Lower lobe of right lung (tissue), 2 donors: ENCODE measurements at regions not wholly inside any gene's neighbourhood (a gene's known extent, or its start where the extent isn't known, plus 50 kb on each side); places are given as distances from the start of the nearest gene placed in this dataset.

ENCODE experiments used
- ATAC-seq, 2 donors: fragments of 200-7000 bp; cut with Tn5 transposase; one replicate each; pipeline ENCODE4 v1.9.1; 2020 to 2022; ENCODE audit warnings: mild to moderate bottlenecking in 2 of 2, moderate library complexity in 2 of 2
- DNase-seq: peaks from one replicate; pipeline ENCODE4 v3.0.0-alpha.2; 2020
- H3K27ac ChIP-seq: fragments of 200-600 bp; one replicate; pipeline ENCODE4 v1.8.0; 2022
- H3K27me3 ChIP-seq: fragments of 200-600 bp; one replicate; pipeline ENCODE4 v1.8.0; 2022; ENCODE audit warnings: low read depth
- H3K36me3 ChIP-seq: fragments of 200-600 bp; one replicate; pipeline ENCODE4 v1.8.0; 2022; ENCODE audit warnings: mild to moderate bottlenecking
- H3K4me1 ChIP-seq: fragments of 200-600 bp; one replicate; pipeline ENCODE4 v1.8.0; 2022
- H3K4me3 ChIP-seq: fragments of 200-600 bp; one replicate; pipeline ENCODE4 v1.8.0; 2022; ENCODE audit warnings: mild to moderate bottlenecking
- H3K9me3 ChIP-seq: fragments of 200-600 bp; one replicate; pipeline ENCODE4 v1.8.0; 2022
- intact Hi-C: fragments of 100-400 bp; cut with DNase I; formaldehyde crosslinking; loops from one replicate; pipeline ENCODE4 v1.11.0; 2022
- TF ChIP-seq, protein P1 (sequence below): fragments of 200-600 bp; IDR thresholded peaks from one replicate; pipeline ENCODE4 v1.8.0; 2022; ENCODE audit warnings: antibody characterized with exemption, mild to moderate bottlenecking
- donor health status: DM: no; HTN: yes; CAD: no; lungs with severe emphysema.

DNA sequence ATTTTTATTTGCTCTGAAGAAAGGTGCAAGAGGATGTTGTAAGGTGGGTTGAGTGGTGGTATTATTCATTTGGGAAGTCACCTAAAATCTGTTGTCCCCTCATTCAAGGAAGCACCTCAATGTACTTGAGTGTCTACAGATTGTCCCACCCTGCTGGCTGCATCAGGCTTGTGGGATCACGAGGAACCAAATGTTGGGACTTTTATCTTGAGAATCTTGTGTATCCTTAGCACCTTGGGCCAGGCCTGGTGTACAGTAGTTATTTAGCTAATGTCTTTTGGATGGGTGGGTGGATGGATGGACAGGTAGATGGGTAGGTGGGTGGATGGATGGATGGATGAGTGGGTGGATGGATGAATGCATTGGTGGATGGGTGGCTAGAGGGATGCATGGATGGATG is 519.3 kb downstream of the BCL11B start:
- DNase-seq (no peak), ATAC-seq (no peak)
- Histone ChIP-seq H3K4me1 (no peaks in the 10 kb centered on the region), H3K27me3 (no peaks in the 10 kb centered on the region), H3K9me3 (peaks cover 6% of the 10 kb centered on the region), H3K36me3 (no peaks in the 10 kb centered on the region), H3K27ac (no peak overlapping the region), H3K4me3 (no peak overlapping the region)
- TF ChIP-seq, protein P1, sequence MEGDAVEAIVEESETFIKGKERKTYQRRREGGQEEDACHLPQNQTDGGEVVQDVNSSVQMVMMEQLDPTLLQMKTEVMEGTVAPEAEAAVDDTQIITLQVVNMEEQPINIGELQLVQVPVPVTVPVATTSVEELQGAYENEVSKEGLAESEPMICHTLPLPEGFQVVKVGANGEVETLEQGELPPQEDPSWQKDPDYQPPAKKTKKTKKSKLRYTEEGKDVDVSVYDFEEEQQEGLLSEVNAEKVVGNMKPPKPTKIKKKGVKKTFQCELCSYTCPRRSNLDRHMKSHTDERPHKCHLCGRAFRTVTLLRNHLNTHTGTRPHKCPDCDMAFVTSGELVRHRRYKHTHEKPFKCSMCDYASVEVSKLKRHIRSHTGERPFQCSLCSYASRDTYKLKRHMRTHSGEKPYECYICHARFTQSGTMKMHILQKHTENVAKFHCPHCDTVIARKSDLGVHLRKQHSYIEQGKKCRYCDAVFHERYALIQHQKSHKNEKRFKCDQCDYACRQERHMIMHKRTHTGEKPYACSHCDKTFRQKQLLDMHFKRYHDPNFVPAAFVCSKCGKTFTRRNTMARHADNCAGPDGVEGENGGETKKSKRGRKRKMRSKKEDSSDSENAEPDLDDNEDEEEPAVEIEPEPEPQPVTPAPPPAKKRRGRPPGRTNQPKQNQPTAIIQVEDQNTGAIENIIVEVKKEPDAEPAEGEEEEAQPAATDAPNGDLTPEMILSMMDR, result no peak
- intact Hi-C loops, result no loop called here

DNA sequence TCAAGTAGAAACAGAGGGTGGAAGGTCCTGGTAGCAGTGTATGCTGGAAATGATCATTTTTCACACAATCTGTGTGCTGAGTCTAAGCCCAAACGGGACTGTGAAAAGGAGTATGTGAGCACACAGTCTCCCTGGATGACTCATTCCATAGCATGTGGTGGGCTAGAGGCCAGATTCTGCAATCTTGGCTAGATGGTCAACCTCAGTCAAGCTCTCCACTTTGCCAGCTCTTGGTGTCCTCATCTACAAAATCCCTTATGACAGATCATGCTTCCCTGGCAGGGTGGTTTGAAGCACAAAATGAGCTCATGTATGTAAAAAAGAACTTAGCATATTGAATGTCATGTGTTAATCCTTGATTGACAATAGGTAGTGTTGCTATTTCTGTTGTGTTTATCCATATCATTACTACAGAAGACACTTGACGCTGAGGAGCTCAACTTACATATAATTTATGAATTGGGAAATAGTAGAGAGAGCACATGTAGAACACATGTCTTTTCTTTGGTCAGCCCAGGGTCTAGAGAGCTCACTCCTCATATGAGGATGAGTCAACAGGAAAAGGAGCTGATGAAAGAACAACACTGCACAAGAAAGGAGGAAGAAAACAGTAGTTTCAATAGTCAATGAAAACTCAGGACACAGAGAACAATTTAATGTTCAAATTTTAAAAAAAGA is 517.5 kb downstream of the BCL11B start:
- H3K4me1 ChIP-seq, result no peaks in the 10 kb centered on the region
- H3K27ac ChIP-seq, result no peak overlapping the region
- ATAC-seq (no peak), DNase-seq (no peak)
- peaks cover 6% of the 10 kb centered on the region for H3K9me3 ChIP-seq
- TF ChIP-seq, protein P1, result no peak
- no peaks in the 10 kb centered on the region for H3K27me3 ChIP-seq
- H3K36me3 ChIP-seq, result no peaks in the 10 kb centered on the region
- no peak overlapping the region for H3K4me3 ChIP-seq
- intact Hi-C loops, result no loop called here

DNA sequence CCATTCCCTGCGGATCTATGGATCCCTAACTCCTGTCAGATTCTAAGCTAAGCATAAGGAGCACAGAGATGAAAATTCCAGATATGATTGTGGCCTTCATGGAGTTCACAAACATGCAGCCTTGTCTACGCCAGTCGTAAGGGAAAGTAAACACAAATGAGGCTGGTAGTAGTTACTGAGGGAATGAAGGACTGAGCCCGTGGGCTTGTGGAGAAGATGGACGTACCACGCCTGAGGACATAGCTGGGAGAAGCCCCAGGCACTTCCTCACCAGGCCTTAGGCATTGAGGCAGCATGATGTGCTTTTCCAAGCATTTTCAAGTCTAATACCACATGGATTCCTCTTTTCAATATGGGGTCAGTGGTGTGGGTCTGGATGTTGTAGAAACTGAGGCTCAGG is 515.2 kb downstream of the BCL11B start:
- DNase-seq (no peak), ATAC-seq (no peak)
- Histone ChIP-seq H3K9me3 (peaks cover 6% of the 10 kb centered on the region), H3K27ac (no peak overlapping the region), H3K27me3 (no peaks in the 10 kb centered on the region), H3K4me3 (no peak overlapping the region), H3K36me3 (no peaks in the 10 kb centered on the region), H3K4me1 (no peaks in the 10 kb centered on the region)
- TF ChIP-seq, protein P1, result no peak
- intact Hi-C loops, result no loop called here

DNA sequence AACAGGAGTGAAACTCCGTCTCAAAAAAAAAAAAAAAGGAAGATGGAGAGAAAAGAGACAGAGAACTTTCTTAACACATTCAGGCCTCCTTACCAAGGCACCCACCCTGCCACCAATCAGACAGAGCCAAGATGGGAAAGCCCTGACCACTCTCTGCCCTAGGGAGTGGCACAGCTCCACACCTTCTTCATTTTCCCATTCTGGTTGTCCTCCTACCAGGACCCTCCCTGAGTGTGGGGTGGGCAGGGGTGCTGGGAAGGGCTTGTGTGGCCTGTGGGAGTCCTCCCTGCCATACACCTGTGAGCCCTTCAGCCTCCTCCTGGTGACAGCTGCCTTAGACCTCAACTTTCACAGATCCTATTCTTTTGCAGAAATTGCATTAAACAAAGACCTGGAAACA is 513.6 kb downstream of the BCL11B start:
- ATAC-seq, result no peak
- TF ChIP-seq, protein P1, result no peak
- no peak overlapping the region for H3K27ac ChIP-seq
- no peak overlapping the region for H3K4me3 ChIP-seq
- peaks cover 15% of the 10 kb centered on the region for H3K9me3 ChIP-seq
- intact Hi-C loops, result no loop called here
- H3K4me1 ChIP-seq, result no peaks in the 10 kb centered on the region
- H3K27me3 ChIP-seq, result no peaks in the 10 kb centered on the region
- DNase-seq, result no peak
- H3K36me3 ChIP-seq, result no peaks in the 10 kb centered on the region

DNA sequence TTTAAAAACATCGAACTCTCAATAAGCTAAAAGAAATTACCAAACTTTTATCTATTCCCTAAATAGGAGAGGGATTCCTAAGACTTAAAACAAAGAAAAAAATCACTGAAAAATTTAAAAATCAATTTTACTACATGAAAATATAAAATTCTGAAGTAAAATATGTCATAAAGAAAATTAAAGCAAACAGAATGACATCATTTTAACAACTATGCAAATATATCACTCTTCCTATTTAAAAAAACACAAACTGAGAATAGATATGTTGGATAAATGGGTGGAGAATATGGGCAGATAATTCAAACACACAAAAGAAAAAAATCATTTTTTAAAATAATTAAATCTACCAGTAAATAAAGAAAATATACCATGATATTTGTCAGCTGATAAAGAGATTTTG is 510.0 kb downstream of the BCL11B start:
- Histone ChIP-seq H3K9me3 (peaks cover 17% of the 10 kb centered on the region), H3K4me1 (no peaks in the 10 kb centered on the region), H3K4me3 (no peak overlapping the region), H3K27me3 (no peaks in the 10 kb centered on the region), H3K36me3 (no peaks in the 10 kb centered on the region), H3K27ac (no peak overlapping the region)
- no peak for ATAC-seq
- no peak for DNase-seq
- TF ChIP-seq, protein P1, result no peak
- intact Hi-C loops, result no loop called here

DNA sequence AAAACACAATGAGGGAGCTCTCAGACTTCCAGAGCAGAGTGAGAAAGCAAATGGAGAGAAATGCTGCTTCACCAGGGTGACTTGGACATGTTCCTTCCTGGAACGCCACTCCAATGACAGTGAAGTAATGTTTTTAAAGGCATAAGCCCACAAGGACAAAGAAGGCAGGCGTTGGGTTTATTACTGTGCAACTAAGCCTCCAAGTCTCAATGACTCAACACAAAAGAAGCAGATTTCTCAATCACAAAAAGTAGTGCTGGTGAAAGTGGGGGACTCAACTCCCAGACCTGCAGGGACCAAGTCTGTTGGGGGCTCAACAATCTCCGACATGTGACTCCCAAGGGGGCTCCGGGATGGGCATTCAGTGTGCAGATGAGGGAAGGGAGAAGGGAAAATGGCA is 505.2 kb downstream of the BCL11B start:
- Histone ChIP-seq H3K36me3 (no peaks in the 10 kb centered on the region), H3K4me3 (no peak overlapping the region), H3K27ac (no peak overlapping the region), H3K4me1 (no peaks in the 10 kb centered on the region), H3K9me3 (peaks cover 17% of the 10 kb centered on the region), H3K27me3 (no peaks in the 10 kb centered on the region)
- TF ChIP-seq, protein P1, result no peak
- DNase-seq (no peak), ATAC-seq (no peak)
- intact Hi-C loops, result no loop called here
